ENCODE measurements at regions not wholly inside any gene's neighbourhood (a gene's known extent, or its start where the extent isn't known, plus 50 kb on each side); places are given as distances from the start of the nearest gene placed in this dataset.

DNA sequence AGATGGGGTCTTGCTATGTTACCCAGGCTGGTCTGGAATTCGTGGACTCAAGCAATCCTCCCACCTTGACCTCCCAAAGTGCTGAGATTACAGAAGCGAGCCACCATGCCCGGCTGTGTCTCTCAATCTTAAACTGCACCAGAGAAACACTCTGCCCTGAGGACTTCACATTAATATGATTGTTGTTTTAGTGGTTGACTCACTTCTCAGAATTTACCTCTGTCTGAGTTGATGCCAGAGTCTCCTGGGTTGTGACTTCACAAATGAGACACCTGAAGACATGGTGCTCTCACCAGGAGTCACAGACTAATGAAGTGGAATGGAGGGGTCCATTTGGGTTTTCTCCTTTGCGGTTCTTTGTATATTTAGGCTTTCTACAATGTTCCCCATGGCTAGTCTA is 61.0 kb upstream of the TGIF1 start:
- Histone ChIP-seq H3K4me1 (ENCODE audit: control insufficient read depth, extremely low read depth, insufficient read depth, low read length) (no peaks in the 10 kb centered on the region), H3K27ac (ENCODE audit: insufficient read depth, low read depth, low read length) (no peak overlapping the region), H3K79me2 (ENCODE audit: control insufficient read depth, insufficient read depth, low read length) (no peaks in the 10 kb centered on the region), H3K27me3 (ENCODE audit: control insufficient read depth in 2 of 2, insufficient read depth in 2 of 2, low read length in 2 of 2) (no peaks in the 10 kb centered on the region), H3K9me1 (replicated peaks; ENCODE audit: control insufficient read depth, extremely low read depth, insufficient read depth, low read length) (no peaks in the 10 kb centered on the region), H2AFZ (ENCODE audit: low read depth, low read length) (no peak overlapping the region), H3K9me3 (replicated peaks; ENCODE audit: control insufficient read depth, insufficient read depth, low read length) (no peaks in the 10 kb centered on the region), H3K4me2 (ENCODE audit: insufficient read depth, low read length) (no peak overlapping the region), H3K4me3 (replicated peaks in 1 of 3; ENCODE audit: insufficient read depth in 1 of 3, low read depth in 1 of 3, low read length in 3 of 3) (no peak overlapping the region), H3K9ac (replicated peaks; ENCODE audit: extremely low read depth, insufficient read depth, low read length) (no peak overlapping the region), H3K36me3 (ENCODE audit: control insufficient read depth in 2 of 2, extremely low read depth in 1 of 2, insufficient read depth in 2 of 2, low read length in 2 of 2) (no peaks in the 10 kb centered on the region), H4K20me1 (replicated peaks; ENCODE audit: control insufficient read depth, extremely low read depth, insufficient read depth, low read length) (no peaks in the 10 kb centered on the region)
- POLR2A ChIA-PET: no interaction called here
- TF ChIP-seq POLR2AphosphoS5 (IDR thresholded peaks at IDR 0.05; ENCODE audit: insufficient read depth, low read depth, low read length): no peak
- no peak for TF ChIP-seq JUN (IDR thresholded peaks at IDR 0.05; ENCODE audit: borderline replicate concordance, insufficient read depth, insufficient read length, low read depth)
- TF ChIP-seq MYC (IDR thresholded peaks at IDR 0.05; ENCODE audit: low read depth, low read length): no peak
- TF ChIP-seq POLR2A (IDR thresholded peaks at IDR 0.05; ENCODE audit: low read depth, low read length): no peak
- TF ChIP-seq, protein P1, sequence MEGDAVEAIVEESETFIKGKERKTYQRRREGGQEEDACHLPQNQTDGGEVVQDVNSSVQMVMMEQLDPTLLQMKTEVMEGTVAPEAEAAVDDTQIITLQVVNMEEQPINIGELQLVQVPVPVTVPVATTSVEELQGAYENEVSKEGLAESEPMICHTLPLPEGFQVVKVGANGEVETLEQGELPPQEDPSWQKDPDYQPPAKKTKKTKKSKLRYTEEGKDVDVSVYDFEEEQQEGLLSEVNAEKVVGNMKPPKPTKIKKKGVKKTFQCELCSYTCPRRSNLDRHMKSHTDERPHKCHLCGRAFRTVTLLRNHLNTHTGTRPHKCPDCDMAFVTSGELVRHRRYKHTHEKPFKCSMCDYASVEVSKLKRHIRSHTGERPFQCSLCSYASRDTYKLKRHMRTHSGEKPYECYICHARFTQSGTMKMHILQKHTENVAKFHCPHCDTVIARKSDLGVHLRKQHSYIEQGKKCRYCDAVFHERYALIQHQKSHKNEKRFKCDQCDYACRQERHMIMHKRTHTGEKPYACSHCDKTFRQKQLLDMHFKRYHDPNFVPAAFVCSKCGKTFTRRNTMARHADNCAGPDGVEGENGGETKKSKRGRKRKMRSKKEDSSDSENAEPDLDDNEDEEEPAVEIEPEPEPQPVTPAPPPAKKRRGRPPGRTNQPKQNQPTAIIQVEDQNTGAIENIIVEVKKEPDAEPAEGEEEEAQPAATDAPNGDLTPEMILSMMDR (IDR thresholded peaks at IDR 0.05; ENCODE audit: extremely low read depth in 1 of 2, insufficient read depth in 1 of 2, low read depth in 1 of 2, low read length in 2 of 2): no peak
- TF ChIP-seq, protein P2, sequence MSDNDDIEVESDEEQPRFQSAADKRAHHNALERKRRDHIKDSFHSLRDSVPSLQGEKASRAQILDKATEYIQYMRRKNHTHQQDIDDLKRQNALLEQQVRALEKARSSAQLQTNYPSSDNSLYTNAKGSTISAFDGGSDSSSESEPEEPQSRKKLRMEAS (IDR thresholded peaks at IDR 0.05; ENCODE audit: insufficient read depth, insufficient read length): no peak
- no peak for TF ChIP-seq FOS (IDR thresholded peaks at IDR 0.05; ENCODE audit: borderline replicate concordance, insufficient read depth, low read length)
- intact Hi-C loops (cut with micrococcal nuclease) (no loop called here), dilution Hi-C loops (cut with MboI; ENCODE audit: extremely low pct_ligation_motif_present, low sequenced_read_pairs) (no loop called here)
- FAIRE-seq: no peak
- DNase-seq (ENCODE audit: low read depth, low spot score): no peak
- BruUV-seq (replicated peaks): no TSS peak
- CTCF ChIA-PET: interaction anchor here (2.8 kb wide), 1 partner anchor 13 kb away, joined by 9 read pairs; no protein-coding TSS in a partner anchor
